GM21723 (cell line): ENCODE measurements at regions not wholly inside any gene's neighbourhood (a gene's known extent, or its start where the extent isn't known, plus 50 kb on each side); places are given as distances from the start of the nearest gene placed in this dataset.

ENCODE experiments used
- ATAC-seq: cut with Tn5 transposase; IDR thresholded peaks from one replicate; pipeline ENCODE4 v1.9.1; 2021; ENCODE audit warnings: mild to moderate bottlenecking, moderate library complexity; ENCODE audit not compliant: unreplicated experiment

GRCh38 chr10:33820531-33820930 lies 486.1 kb upstream of the NRP1 start:
- no peak for ATAC-seq

- ATAC-seq: no peak
Measured at GRCh38 chr10:33819206-33819605, 484.7 kb upstream of the NRP1 start.

- no peak for ATAC-seq
Measured at GRCh38 chr10:33818343-33818742, 483.9 kb upstream of the NRP1 start.

GRCh38 chr10:33817605-33818004 lies 483.1 kb upstream of the NRP1 start:
- ATAC-seq: no peak

- no peak for ATAC-seq
Measured at GRCh38 chr10:33815776-33816175, 481.3 kb upstream of the NRP1 start.

GRCh38 chr10:33813871-33814270 lies 479.4 kb upstream of the NRP1 start:
- no peak for ATAC-seq

GRCh38 chr10:33813415-33813814 lies 478.9 kb upstream of the NRP1 start:
- no peak for ATAC-seq

GRCh38 chr10:33812586-33812985 lies 478.1 kb upstream of the NRP1 start:
- ATAC-seq: no peak

GRCh38 chr10:33810986-33811385 lies 476.5 kb upstream of the NRP1 start:
- ATAC-seq: no peak

GRCh38 chr10:33809732-33810131 lies 475.3 kb upstream of the NRP1 start:
- no peak for ATAC-seq

GRCh38 chr10:33808475-33808874 lies 474.0 kb upstream of the NRP1 start:
- no peak for ATAC-seq

GRCh38 chr10:33807531-33808359 lies 473.3 kb upstream of the NRP1 start:
- ATAC-seq: no peak

- no peak for ATAC-seq
Measured at GRCh38 chr10:33805831-33806230, 471.4 kb upstream of the NRP1 start.

- no peak for ATAC-seq
Measured at GRCh38 chr10:33804584-33804983, 470.1 kb upstream of the NRP1 start.

GRCh38 chr10:33803248-33803647 lies 468.8 kb upstream of the NRP1 start:
- no peak for ATAC-seq

- no peak for ATAC-seq
Measured at GRCh38 chr10:33802566-33802965, 468.1 kb upstream of the NRP1 start.

- no peak for ATAC-seq
Measured at GRCh38 chr10:33801705-33802104, 467.2 kb upstream of the NRP1 start.

- ATAC-seq: no peak
Measured at GRCh38 chr10:33800986-33801385, 466.5 kb upstream of the NRP1 start.

GRCh38 chr10:33800545-33800944 lies 466.1 kb upstream of the NRP1 start:
- ATAC-seq: no peak

- no peak for ATAC-seq
Measured at GRCh38 chr10:33799944-33800323, 465.5 kb upstream of the NRP1 start.

- ATAC-seq: no peak
Measured at GRCh38 chr10:33799281-33799943, 464.9 kb upstream of the NRP1 start.

GRCh38 chr10:33798754-33799153 lies 464.3 kb upstream of the NRP1 start:
- ATAC-seq: no peak
